Activated B cell treated with CpG ODN at 0.5 μM for 24 hours (primary cell): ENCODE measurements at regions not wholly inside any gene's neighbourhood (a gene's known extent, or its start where the extent isn't known, plus 50 kb on each side); places are given as distances from the start of the nearest gene placed in this dataset.

Experiments used
- ATAC-seq: fragments of 200-7000 bp; cut with Tn5 transposase; one replicate; pipeline ENCODE4 v1.10.0; 2021; ENCODE audit warnings: low read depth, mild to moderate bottlenecking, moderate library complexity
- CTCF ChIA-PET: fragments of 350-600 bp; sonication (Branson Sonifier 250); formaldehyde crosslinking; loops from one replicate; lab custom pipeline; 2021; ENCODE audit warnings: antibody characterized with exemption; lab: Charles Lee
- POLR2A ChIA-PET: fragments of 350-600 bp; sonication (Branson Sonifier 250); formaldehyde crosslinking; loops from one replicate; lab custom pipeline; 2021; ENCODE audit warnings: antibody characterized with exemption; lab: Charles Lee
- DNase-seq: peaks from one replicate; pipeline ENCODE4 v3.0.0; 2022
- H3K27ac Mint-ChIP-seq: one replicate; pipeline ENCODE4 v1.8.0; 2020; ENCODE audit warnings: mixed read lengths
- H3K27me3 Mint-ChIP-seq: one replicate; pipeline ENCODE4 v1.8.0; 2021; ENCODE audit warnings: mixed read lengths
- H3K36me3 Mint-ChIP-seq: one replicate; pipeline ENCODE4 v1.8.0; 2021; ENCODE audit warnings: low read depth, mixed read lengths
- H3K4me1 Mint-ChIP-seq: one replicate; pipeline ENCODE4 v1.8.0; 2021; ENCODE audit warnings: mixed read lengths
- H3K4me3 Mint-ChIP-seq: one replicate; pipeline ENCODE4 v1.8.0; 2020; ENCODE audit warnings: mild to moderate bottlenecking, mixed read lengths
- H3K9me3 Mint-ChIP-seq: one replicate; pipeline ENCODE4 v1.8.0; 2020; ENCODE audit warnings: mixed read lengths
- CTCF ChIP-seq: fragments of 200-600 bp; IDR thresholded peaks from one replicate; pipeline ENCODE4 v1.8.0; 2022; ENCODE audit warnings: antibody characterized with exemption, mild to moderate bottlenecking
- intact Hi-C: fragments of 100-400 bp; cut with micrococcal nuclease; formaldehyde crosslinking; loops from one replicate; pipeline ENCODE4 v1.15.1; 2024

DNA sequence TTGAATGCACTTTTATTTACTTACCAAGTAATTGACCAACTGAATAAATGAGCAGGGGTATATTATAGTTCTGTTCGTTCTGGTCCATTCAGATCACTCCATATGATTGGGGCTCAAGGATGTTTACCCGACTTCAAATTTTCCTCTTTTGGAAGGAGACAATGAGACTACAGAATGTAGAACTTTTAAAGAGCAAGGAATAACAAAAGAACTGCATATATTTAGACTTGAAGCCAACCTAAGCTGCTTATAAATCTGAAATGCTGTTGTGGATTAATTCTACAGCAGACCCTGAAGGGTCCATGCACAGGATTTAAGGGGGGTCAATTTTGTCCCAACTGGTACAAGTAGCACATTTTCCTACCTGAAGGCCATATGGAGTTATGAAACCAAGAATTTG lies 610.8 kb downstream of the RAB28 start:
- no peaks in the 10 kb centered on the region for H3K27me3 Mint-ChIP-seq
- H3K9me3 Mint-ChIP-seq: peaks cover 12% of the 10 kb centered on the region
- no peaks in the 10 kb centered on the region for H3K4me1 Mint-ChIP-seq
- intact Hi-C loops: no loop called here
- no peaks in the 10 kb centered on the region for H3K36me3 Mint-ChIP-seq
- POLR2A ChIA-PET: no interaction called here
- H3K27ac Mint-ChIP-seq: no peak overlapping the region
- CTCF ChIA-PET: no interaction called here
- ATAC-seq: no peak
- no peak for TF ChIP-seq CTCF
- no peak overlapping the region for H3K4me3 Mint-ChIP-seq
- DNase-seq: no peak

GRCh38 chr4:12861422-12861821 lies 622.7 kb downstream of the RAB28 start:
- Mint-ChIP-seq H3K27ac (no peak overlapping the region), H3K27me3 (peaks cover 4% of the 10 kb centered on the region), H3K36me3 (no peaks in the 10 kb centered on the region), H3K4me3 (no peak overlapping the region), H3K4me1 (no peaks in the 10 kb centered on the region), H3K9me3 (no peaks in the 10 kb centered on the region)
- POLR2A ChIA-PET: no interaction called here
- CTCF ChIA-PET: interaction anchor here (0.6 kb wide), 1 partner anchor 1148 kb away, joined by 3 read pairs; no protein-coding TSS in a partner anchor
- DNase-seq: no peak
- ATAC-seq: no peak
- TF ChIP-seq CTCF: no peak
- intact Hi-C loops: no loop called here

- no peak overlapping the region for H3K4me3 Mint-ChIP-seq
- intact Hi-C loops: loop anchor here (1.0 kb wide), 1 partner anchor 697 kb away; no protein-coding TSS in a partner anchor
- no peaks in the 10 kb centered on the region for H3K36me3 Mint-ChIP-seq
- ChIA-PET CTCF (interaction anchor here (1.2 to 1.3 kb wide), 3 partner anchors 16 to 802 kb away, joined by 3 to 5 read pairs (median 4); no protein-coding TSS in a partner anchor), POLR2A (no interaction called here)
- TF ChIP-seq CTCF: no peak
- no peak overlapping the region for H3K27ac Mint-ChIP-seq
- DNase-seq (no peak), ATAC-seq (no peak)
- H3K4me1 Mint-ChIP-seq: peaks cover 2% of the 10 kb centered on the region
- H3K27me3 Mint-ChIP-seq: peaks cover 5% of the 10 kb centered on the region
- H3K9me3 Mint-ChIP-seq: no peaks in the 10 kb centered on the region
Observed at GRCh38 chr4:12852338-12853307, 631.5 kb downstream of the RAB28 start.

DNA sequence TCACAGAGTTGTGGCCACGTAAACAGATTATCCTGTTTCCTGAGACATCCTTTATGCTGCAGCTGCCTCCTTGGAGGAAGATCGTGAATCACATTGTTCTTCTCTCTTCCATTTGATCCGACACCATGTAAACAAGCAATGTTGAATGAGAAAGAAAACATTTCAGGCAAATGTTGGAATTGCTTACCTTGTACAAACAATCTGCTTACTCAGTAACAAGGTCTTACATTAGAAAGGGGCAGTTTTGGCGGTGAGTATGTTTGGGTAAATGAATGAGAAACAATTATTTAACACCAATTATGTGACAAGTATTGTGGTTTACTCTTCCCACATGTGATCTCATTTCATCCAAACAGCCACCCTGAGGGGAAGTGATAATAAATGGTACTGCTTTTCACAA lies 637.8 kb downstream of the RAB28 start:
- ChIA-PET POLR2A (no interaction called here), CTCF (interaction anchor here (0.5 kb wide), 1 partner anchor 1851 kb away, joined by 3 read pairs; no protein-coding TSS in a partner anchor)
- no peak for ATAC-seq
- Mint-ChIP-seq H3K4me1 (no peaks in the 10 kb centered on the region), H3K36me3 (no peaks in the 10 kb centered on the region), H3K27ac (no peak overlapping the region), H3K9me3 (no peaks in the 10 kb centered on the region), H3K4me3 (no peak overlapping the region), H3K27me3 (peaks cover 5% of the 10 kb centered on the region)
- no peak for TF ChIP-seq CTCF
- no peak for DNase-seq
- intact Hi-C loops: no loop called here

GRCh38 chr4:12844141-12844540 lies 640.0 kb downstream of the RAB28 start:
- TF ChIP-seq CTCF: no peak
- intact Hi-C loops: no loop called here
- Mint-ChIP-seq H3K4me3 (no peak overlapping the region), H3K27ac (no peak overlapping the region), H3K36me3 (no peaks in the 10 kb centered on the region), H3K27me3 (peaks cover 6% of the 10 kb centered on the region), H3K9me3 (no peaks in the 10 kb centered on the region), H3K4me1 (no peaks in the 10 kb centered on the region)
- ATAC-seq: no peak
- ChIA-PET POLR2A (no interaction called here), CTCF (no interaction called here)
- no peak for DNase-seq
